Nephron (organoid): ENCODE measurements at regions not wholly inside any gene's neighbourhood (a gene's known extent, or its start where the extent isn't known, plus 50 kb on each side); places are given as distances from the start of the nearest gene placed in this dataset.

ENCODE experiments used
- H3K27ac Mint-ChIP-seq, 3 experiments: 2 replicates each; pipeline ENCODE4 v1.8.0; 2020; ENCODE audit warnings: mixed read lengths in 3 of 3, mild to moderate bottlenecking in 2 of 3, moderate library complexity in 1 of 3
- H3K27me3 Mint-ChIP-seq: 2 replicates; pipeline ENCODE4 v1.8.0; 2021; ENCODE audit warnings: low read depth, mild to moderate bottlenecking, moderate library complexity, mixed read lengths
- H3K36me3 Mint-ChIP-seq: 2 replicates; pipeline ENCODE4 v1.8.0; 2020; ENCODE audit warnings: low read depth, mixed read lengths
- H3K4me1 Mint-ChIP-seq: 2 replicates; pipeline ENCODE4 v1.8.0; 2020; ENCODE audit warnings: mixed read lengths
- H3K4me3 Mint-ChIP-seq, 3 experiments: 2 replicates each; pipeline ENCODE4 v1.8.0; 2020; ENCODE audit warnings: mild to moderate bottlenecking in 3 of 3, mixed read lengths in 3 of 3, moderate library complexity in 2 of 3
- H3K9me3 Mint-ChIP-seq: 2 replicates; pipeline ENCODE4 v1.8.0; 2020; ENCODE audit warnings: mixed read lengths
- CTCF ChIP-seq, 3 experiments: fragments of 200-600 bp; sonication (generic); IDR thresholded peaks; one replicate each; pipeline ENCODE4 v1.5.0; 2021; ENCODE audit warnings: antibody characterized with exemption in 3 of 3; ENCODE audit not compliant: unreplicated experiment in 3 of 3

- Mint-ChIP-seq H3K27ac (peak overlapping the region; percentile 37 to 59 (median 45)), H3K4me3 (no peak overlapping the region)
These were observed 73.2 kb upstream of the CNKSR3 start for GRCh38 chr6:154583546-154584188.

GRCh38 chr6:154590756-154591155, 80.3 kb upstream of the CNKSR3 start:
- H3K4me3 Mint-ChIP-seq = no peak overlapping the region
- H3K36me3 Mint-ChIP-seq = no peaks in the 10 kb centered on the region
- H3K27ac Mint-ChIP-seq = no peak overlapping the region
- TF ChIP-seq CTCF (IDR thresholded peaks at IDR 0.05; ENCODE audit: unreplicated experiment in 3 of 3) = no peak
- peaks cover 20% of the 10 kb centered on the region for H3K4me1 Mint-ChIP-seq
- H3K9me3 Mint-ChIP-seq = no peaks in the 10 kb centered on the region
- no peaks in the 10 kb centered on the region for H3K27me3 Mint-ChIP-seq

More at GRCh38 chr6:154583546-154584188, 73.2 kb upstream of the CNKSR3 start:
- H3K9me3 Mint-ChIP-seq = peaks cover 11% of the 10 kb centered on the region
- no peaks in the 10 kb centered on the region for H3K27me3 Mint-ChIP-seq
- no peak for TF ChIP-seq CTCF (IDR thresholded peaks at IDR 0.05; ENCODE audit: unreplicated experiment in 3 of 3)
- H3K36me3 Mint-ChIP-seq = peaks cover 7% of the 10 kb centered on the region
- H3K4me1 Mint-ChIP-seq = peaks cover 13% of the 10 kb centered on the region

- TF ChIP-seq CTCF (IDR thresholded peaks at IDR 0.05; ENCODE audit: unreplicated experiment in 3 of 3) = no peak
- H3K4me3 Mint-ChIP-seq = no peak overlapping the region
- H3K27ac Mint-ChIP-seq = peak overlapping the region in 2 of 3 experiments; percentile 44 to 68
- no peaks in the 10 kb centered on the region for H3K9me3 Mint-ChIP-seq
- H3K4me1 Mint-ChIP-seq = peaks cover 25% of the 10 kb centered on the region
- no peaks in the 10 kb centered on the region for H3K36me3 Mint-ChIP-seq
- no peaks in the 10 kb centered on the region for H3K27me3 Mint-ChIP-seq
These were observed 80.7 kb upstream of the CNKSR3 start for GRCh38 chr6:154591234-154591633.

- Mint-ChIP-seq H3K36me3 (no peaks in the 10 kb centered on the region), H3K27me3 (no peaks in the 10 kb centered on the region), H3K4me3 (no peak overlapping the region), H3K4me1 (peaks cover 30% of the 10 kb centered on the region), H3K9me3 (no peaks in the 10 kb centered on the region), H3K27ac (peak overlapping the region; percentile 55 to 84 (median 67))
- no peak for TF ChIP-seq CTCF (IDR thresholded peaks at IDR 0.05; ENCODE audit: unreplicated experiment in 3 of 3)
These were observed 81.8 kb upstream of the CNKSR3 start for GRCh38 chr6:154592199-154592860.

GRCh38 chr6:154593122-154593521, 82.6 kb upstream of the CNKSR3 start:
- Mint-ChIP-seq H3K9me3 (no peaks in the 10 kb centered on the region), H3K36me3 (no peaks in the 10 kb centered on the region), H3K27ac (peak overlapping the region; percentile 55 to 84 (median 67)), H3K4me3 (no peak overlapping the region), H3K4me1 (peaks cover 32% of the 10 kb centered on the region), H3K27me3 (no peaks in the 10 kb centered on the region)
- no peak for TF ChIP-seq CTCF (IDR thresholded peaks at IDR 0.05; ENCODE audit: unreplicated experiment in 3 of 3)
